Caki2 (cell line): ENCODE measurements at regions not wholly inside any gene's neighbourhood (a gene's known extent, or its start where the extent isn't known, plus 50 kb on each side); places are given as distances from the start of the nearest gene placed in this dataset.

Source experiments
- DNase-seq: peaks from one replicate; pipeline ENCODE4 v3.0.0-alpha.2; 2015; ENCODE audit warnings: low read depth
- in situ Hi-C: cut with HindIII; loops from 2 replicates; pipeline ENCODE4 v1.10.0; 2016; ENCODE audit warnings: low sequenced_read_pairs, low pct_unique_long_range_greater_than_20kb, mixed read lengths

- no peak for DNase-seq
- in situ Hi-C loops = no loop called here
Observed at GRCh38 chr5:74054641-74055421, 428.8 kb downstream of the ARHGEF28 start.

DNA sequence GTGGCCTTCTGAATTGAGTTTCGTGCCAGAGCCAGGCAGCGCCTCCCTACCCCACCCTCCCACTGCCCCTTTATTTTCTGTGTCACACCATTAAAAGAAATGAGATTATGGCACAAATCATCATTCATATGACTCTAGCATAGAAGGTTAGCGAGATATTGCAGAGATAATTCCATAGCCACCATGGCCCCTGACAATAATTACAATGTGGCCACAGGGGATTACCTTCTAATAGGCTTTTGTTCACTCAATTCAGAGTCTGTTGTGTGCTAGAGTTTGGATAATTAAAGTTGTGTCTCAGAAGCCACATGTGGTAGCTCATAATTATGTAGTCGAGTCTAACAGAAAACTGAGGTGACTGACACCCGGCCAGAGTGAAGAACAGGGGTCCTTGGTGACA is 428.1 kb downstream of the ARHGEF28 start:
- in situ Hi-C loops = no loop called here
- DNase-seq = no peak

DNA sequence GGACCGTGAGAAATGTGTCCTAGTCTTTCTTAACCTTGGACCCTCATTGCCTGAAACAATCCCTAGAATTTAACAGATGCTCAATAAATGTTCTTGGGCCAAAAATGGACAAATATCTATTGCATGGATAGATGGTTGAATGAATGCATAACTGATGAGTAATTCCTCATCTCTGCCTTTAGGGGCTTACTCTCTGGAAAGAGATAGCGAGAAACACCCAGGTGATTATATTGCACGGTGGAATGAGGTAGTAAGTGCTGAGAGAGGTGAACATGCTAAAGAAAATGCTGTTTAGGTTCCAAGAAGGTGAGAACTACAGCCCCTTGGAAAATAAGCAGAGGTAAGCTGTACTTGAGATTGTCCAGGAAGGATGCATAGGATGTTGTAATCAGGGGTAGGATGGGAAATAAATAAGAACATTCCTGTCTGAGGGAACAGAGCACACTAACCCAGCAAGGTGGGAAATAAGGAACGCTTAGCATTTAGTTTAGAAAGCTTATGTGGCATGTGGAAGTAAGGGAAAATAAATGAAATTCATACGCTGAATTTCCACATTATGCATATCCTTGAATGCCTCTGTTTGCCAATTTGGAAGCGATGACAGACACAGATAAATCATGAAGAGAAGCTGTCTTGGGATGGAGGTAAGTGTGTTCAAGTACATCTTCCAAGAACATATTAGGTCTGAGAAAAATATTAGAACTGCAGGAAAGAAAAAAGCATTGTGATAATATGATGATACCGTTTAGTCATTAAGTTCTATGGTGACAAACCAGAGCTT is 426.6 kb downstream of the ARHGEF28 start:
- in situ Hi-C loops = no loop called here
- no peak for DNase-seq

DNA sequence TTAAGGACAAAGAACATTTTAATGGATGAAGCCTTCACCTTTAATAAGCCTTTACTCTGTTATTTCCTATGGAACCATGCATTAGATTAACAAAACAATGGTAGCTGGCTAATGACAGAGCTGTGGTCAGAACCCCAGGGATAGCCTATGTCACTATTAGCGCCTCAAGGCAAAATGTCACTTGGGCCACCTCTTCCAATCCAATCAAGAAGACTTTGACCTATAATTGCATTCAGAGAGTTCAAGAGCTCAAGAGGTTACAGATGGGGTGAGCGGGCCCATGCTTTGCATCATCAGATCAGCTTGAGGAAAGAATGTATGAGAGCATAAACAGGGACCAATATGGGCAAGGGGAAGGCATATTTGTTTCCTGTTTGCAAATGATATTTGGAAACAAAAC is 425.1 kb downstream of the ARHGEF28 start:
- no peak for DNase-seq
- in situ Hi-C loops = no loop called here

GRCh38 chr5:74044936-74045335 is 418.9 kb downstream of the ARHGEF28 start:
- no peak for DNase-seq
- in situ Hi-C loops = no loop called here

DNA sequence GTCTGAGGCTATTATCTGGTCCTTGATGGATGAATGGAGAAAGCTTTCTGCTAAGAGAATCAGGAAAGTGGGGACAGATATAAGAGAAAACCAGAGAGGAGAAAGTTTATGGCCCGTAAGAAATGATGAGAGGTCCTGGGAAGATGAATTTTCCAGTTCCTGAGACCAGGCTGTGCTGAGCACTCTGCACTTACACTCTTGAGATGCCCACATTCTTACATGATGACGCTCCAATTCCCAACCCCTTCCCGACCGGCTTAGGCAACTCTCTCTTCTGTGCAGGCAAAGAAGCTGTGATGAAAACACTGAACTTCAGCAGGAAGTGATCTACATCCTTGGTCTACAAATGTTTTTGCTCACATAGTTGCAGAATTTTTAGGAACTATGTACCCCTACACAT is 417.0 kb downstream of the ARHGEF28 start:
- in situ Hi-C loops = no loop called here
- no peak for DNase-seq

GRCh38 chr5:74042559-74042958 is 416.6 kb downstream of the ARHGEF28 start:
- in situ Hi-C loops = no loop called here
- no peak for DNase-seq

GRCh38 chr5:74041913-74042312 is 415.9 kb downstream of the ARHGEF28 start:
- in situ Hi-C loops = no loop called here
- no peak for DNase-seq

- in situ Hi-C loops = no loop called here
Observed at GRCh38 chr5:74040811-74041491, 415.0 kb downstream of the ARHGEF28 start.

DNA sequence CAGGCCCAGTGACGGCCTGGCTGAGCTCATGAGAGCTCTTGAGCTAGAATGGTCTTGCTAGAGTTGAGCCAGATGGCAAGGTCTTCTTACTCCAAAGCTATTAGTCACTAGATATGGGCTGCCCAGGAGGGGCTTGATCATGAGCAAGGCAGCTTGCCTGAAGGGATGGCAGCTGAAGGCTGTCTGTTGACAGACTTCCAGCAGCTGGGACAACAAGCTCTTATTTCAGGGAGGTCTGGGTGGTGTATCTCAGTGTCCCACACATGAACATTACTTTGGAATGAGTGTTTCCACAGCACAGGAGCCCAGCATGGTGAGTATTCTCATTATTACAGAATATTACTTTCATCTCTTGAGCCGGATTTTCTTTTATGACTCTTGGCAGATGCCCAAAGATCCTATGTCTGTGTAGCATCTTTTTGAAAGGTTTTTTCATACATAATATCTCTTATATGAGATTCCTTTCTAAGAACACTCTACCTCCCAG is 414.1 kb downstream of the ARHGEF28 start:
- DNase-seq = no peak
- in situ Hi-C loops = no loop called here

More at GRCh38 chr5:74040811-74041491, 415.0 kb downstream of the ARHGEF28 start:
- DNase-seq = no peak

GRCh38 chr5:74037321-74037720 is 411.3 kb downstream of the ARHGEF28 start:
- DNase-seq = no peak
- in situ Hi-C loops = no loop called here

DNA sequence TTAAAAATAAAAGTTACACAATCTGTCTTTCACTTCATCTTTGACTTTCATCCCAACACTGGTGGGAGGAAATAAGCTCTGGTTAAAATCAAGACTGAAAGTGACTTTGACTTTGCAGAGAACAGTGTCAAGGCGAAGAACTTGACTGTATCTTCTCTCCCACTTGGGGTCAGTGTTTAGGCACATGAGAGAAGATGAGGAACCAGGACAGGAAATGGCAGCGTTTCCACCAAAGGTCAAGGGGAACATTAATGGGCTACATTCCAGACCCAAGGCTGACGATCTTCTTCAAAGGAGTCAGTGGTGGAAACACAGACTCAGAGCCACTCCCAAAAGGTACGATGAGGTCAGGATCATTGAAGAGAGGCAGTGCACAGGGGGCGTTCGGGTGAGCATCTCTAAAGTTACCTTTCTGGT is 409.5 kb downstream of the ARHGEF28 start:
- in situ Hi-C loops = no loop called here
- peak; percentile 44 for DNase-seq

GRCh38 chr5:74034733-74035132 is 408.7 kb downstream of the ARHGEF28 start:
- peak; percentile 51 for DNase-seq
- in situ Hi-C loops = no loop called here

DNA sequence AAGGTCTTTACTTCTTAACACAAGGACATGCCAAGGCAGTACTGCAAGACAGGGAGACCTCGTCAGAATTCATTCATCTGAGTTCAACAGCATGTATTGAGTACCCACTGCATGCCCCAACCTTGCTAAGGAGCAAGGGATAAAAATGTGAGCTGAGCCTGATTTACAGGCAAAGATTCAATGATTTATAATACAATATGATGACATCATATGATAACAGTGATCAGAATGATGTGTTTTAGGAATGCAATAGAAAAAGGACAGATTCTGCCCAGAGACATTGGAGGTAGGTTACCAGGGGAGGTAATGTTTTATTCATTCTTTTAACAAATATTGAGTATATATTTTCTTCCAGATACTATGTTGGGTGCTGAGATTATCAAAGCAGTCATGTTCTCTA is 406.6 kb downstream of the ARHGEF28 start:
- in situ Hi-C loops = no loop called here
- no peak for DNase-seq

- no peak for DNase-seq
- in situ Hi-C loops = no loop called here
Observed at GRCh38 chr5:74031536-74031935, 405.5 kb downstream of the ARHGEF28 start.

DNA sequence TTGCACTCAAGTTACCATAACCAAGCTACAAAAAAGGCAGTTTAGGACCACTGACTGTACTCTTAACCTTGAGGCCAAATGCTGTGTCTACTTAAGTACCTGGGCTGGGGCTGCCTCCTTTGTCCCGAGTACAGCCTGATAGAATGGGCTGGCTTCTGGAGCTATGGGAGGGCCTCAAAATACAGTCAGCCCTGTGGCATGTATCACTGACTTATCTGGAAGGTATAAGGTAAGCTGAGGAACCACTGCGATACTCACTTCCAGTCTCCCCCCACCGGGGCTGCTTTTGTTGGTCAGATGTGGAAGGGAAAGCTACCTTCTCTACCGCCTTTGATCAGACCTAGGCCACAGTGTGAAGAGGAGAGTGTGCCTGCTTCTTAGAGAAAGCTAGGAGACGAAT is 404.8 kb downstream of the ARHGEF28 start:
- DNase-seq = no peak
- in situ Hi-C loops = no loop called here

GRCh38 chr5:74030371-74030770 is 404.4 kb downstream of the ARHGEF28 start:
- no peak for DNase-seq
- in situ Hi-C loops = no loop called here

DNA sequence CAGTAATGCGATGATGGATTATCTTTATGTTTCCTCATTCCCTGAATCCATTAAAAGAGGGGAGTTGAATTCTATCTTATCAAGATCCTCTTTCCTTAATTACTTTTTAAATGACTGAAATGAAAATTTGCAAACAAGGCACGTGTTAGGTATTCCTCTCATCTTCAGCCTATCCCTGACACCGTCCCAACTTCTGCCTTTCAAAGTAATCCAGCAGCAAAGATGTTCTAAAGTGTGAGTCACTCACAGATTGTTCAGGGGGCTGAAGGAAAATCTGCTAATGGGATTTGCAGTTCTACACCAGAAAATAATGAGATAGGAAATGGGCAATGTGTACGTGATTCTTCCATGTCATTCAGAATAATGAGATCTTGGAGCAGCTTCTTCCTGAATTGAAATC is 403.0 kb downstream of the ARHGEF28 start:
- in situ Hi-C loops = no loop called here
- no peak for DNase-seq

DNA sequence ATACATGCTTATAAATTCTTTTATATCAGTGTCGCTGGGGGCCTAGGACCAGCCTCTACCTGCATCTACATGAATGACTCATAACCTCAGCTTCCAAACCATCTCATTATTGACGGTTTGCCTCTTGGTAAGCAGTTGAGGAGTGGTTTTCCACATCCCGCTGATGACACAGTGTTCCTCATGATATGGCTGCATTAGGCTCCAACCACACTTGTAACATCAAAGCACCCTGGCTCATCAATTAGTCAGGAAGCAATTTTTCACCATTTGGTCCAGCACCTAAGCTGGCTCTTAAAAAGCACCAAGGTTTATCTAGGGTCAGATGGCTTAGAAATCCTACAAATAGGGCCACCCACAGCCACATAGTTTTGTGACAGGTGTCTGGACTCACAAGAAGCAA is 402.4 kb downstream of the ARHGEF28 start:
- no peak for DNase-seq
- in situ Hi-C loops = no loop called here
